ENCODE measurements at regions not wholly inside any gene's neighbourhood (a gene's known extent, or its start where the extent isn't known, plus 50 kb on each side); places are given as distances from the start of the nearest gene placed in this dataset.
A peak's percentile ranks its signal among the peaks of the same experiment; 100 is the strongest.
"Not testable (repeated sequence)": the region's sequence is repeated elsewhere in the genome, so short reads cannot be mapped to it uniquely, and the experiment has no call there.

GRCh38 chr17:63042256-63042812 lies 76.3 kb downstream of the TANC2 start:
- DNase-seq (ENCODE audit: low spot score), result no peak

GRCh38 chr17:63057560-63057959 lies 91.5 kb downstream of the TANC2 start:
- not testable (repeated sequence) for H3K9me3 ChIP-seq (ENCODE audit: severe bottlenecking); ATAC-seq (ENCODE audit: low read depth); DNase-seq (ENCODE audit: low spot score); H3K4me3 ChIP-seq (ENCODE audit: severe bottlenecking); H3K4me1 ChIP-seq (ENCODE audit: insufficient read depth, poor library complexity, severe bottlenecking); H3K27me3 ChIP-seq (ENCODE audit: insufficient read depth, poor library complexity, severe bottlenecking); H3K27ac ChIP-seq (ENCODE audit: poor library complexity, severe bottlenecking)
- H3K36me3 ChIP-seq (ENCODE audit: low read depth), result peaks cover 35% of the 10 kb centered on the region

More at GRCh38 chr17:63042256-63042812, 76.3 kb downstream of the TANC2 start:
- ATAC-seq (ENCODE audit: low read depth), result no peak
- no peak for TF ChIP-seq CTCF (IDR thresholded peaks at IDR 0.05; ENCODE audit: poor library complexity, severe bottlenecking)
- Histone ChIP-seq H3K36me3 (ENCODE audit: low read depth) (peaks cover 5% of the 10 kb centered on the region), H3K4me3 (ENCODE audit: severe bottlenecking) (no peak overlapping the region), H3K9me3 (ENCODE audit: severe bottlenecking) (no peaks in the 10 kb centered on the region), H3K27ac (ENCODE audit: poor library complexity, severe bottlenecking) (peak overlapping the region; percentile 42), H3K27me3 (ENCODE audit: insufficient read depth, poor library complexity, severe bottlenecking) (no peaks in the 10 kb centered on the region), H3K4me1 (ENCODE audit: insufficient read depth, poor library complexity, severe bottlenecking) (peaks cover 54% of the 10 kb centered on the region)

GRCh38 chr17:63066158-63066813 lies 100.3 kb downstream of the TANC2 start:
- TF ChIP-seq CTCF (IDR thresholded peaks at IDR 0.05; ENCODE audit: poor library complexity, severe bottlenecking), result no peak
- H3K9me3 ChIP-seq (ENCODE audit: severe bottlenecking), result no peaks in the 10 kb centered on the region
- peaks cover 26% of the 10 kb centered on the region for H3K36me3 ChIP-seq (ENCODE audit: low read depth)
- no peak overlapping the region for H3K4me3 ChIP-seq (ENCODE audit: severe bottlenecking)
- H3K27me3 ChIP-seq (ENCODE audit: insufficient read depth, poor library complexity, severe bottlenecking), result no peaks in the 10 kb centered on the region
- ATAC-seq (ENCODE audit: low read depth) (peak; percentile 27; the same call in 1 of the 3 replicates), DNase-seq (ENCODE audit: low spot score) (no peak)
- peaks cover 6% of the 10 kb centered on the region for H3K4me1 ChIP-seq (ENCODE audit: insufficient read depth, poor library complexity, severe bottlenecking)
- no peak overlapping the region for H3K27ac ChIP-seq (ENCODE audit: poor library complexity, severe bottlenecking)

- Histone ChIP-seq H3K27ac (ENCODE audit: poor library complexity, severe bottlenecking) (no peak overlapping the region), H3K4me3 (ENCODE audit: severe bottlenecking) (no peak overlapping the region), H3K9me3 (ENCODE audit: severe bottlenecking) (no peaks in the 10 kb centered on the region), H3K4me1 (ENCODE audit: insufficient read depth, poor library complexity, severe bottlenecking) (peaks cover 11% of the 10 kb centered on the region), H3K36me3 (ENCODE audit: low read depth) (peaks cover 21% of the 10 kb centered on the region), H3K27me3 (ENCODE audit: insufficient read depth, poor library complexity, severe bottlenecking) (no peaks in the 10 kb centered on the region)
- no peak for TF ChIP-seq CTCF (IDR thresholded peaks at IDR 0.05; ENCODE audit: poor library complexity, severe bottlenecking)
- DNase-seq (ENCODE audit: low spot score) (no peak), ATAC-seq (ENCODE audit: low read depth) (no peak)
These were observed 103.2 kb downstream of the TANC2 start for GRCh38 chr17:63069245-63069644.

- peaks cover 29% of the 10 kb centered on the region for H3K36me3 ChIP-seq (ENCODE audit: low read depth)
- no peak overlapping the region for H3K4me3 ChIP-seq (ENCODE audit: severe bottlenecking)
- no peaks in the 10 kb centered on the region for H3K9me3 ChIP-seq (ENCODE audit: severe bottlenecking)
- no peak overlapping the region for H3K27ac ChIP-seq (ENCODE audit: poor library complexity, severe bottlenecking)
- peaks cover 16% of the 10 kb centered on the region for H3K4me1 ChIP-seq (ENCODE audit: insufficient read depth, poor library complexity, severe bottlenecking)
- DNase-seq (ENCODE audit: low spot score) (no peak), ATAC-seq (ENCODE audit: low read depth) (no peak)
- no peaks in the 10 kb centered on the region for H3K27me3 ChIP-seq (ENCODE audit: insufficient read depth, poor library complexity, severe bottlenecking)
- no peak for TF ChIP-seq CTCF (IDR thresholded peaks at IDR 0.05; ENCODE audit: poor library complexity, severe bottlenecking)
These were observed 104.0 kb downstream of the TANC2 start for GRCh38 chr17:63070031-63070430.
